ENCODE measurements at regions not wholly inside any gene's neighbourhood (a gene's known extent, or its start where the extent isn't known, plus 50 kb on each side); places are given as distances from the start of the nearest gene placed in this dataset.

GRCh38 chr1:87791931-87792740, 463.5 kb downstream of the LMO4 start:
- DNase-seq = no peak

- no peak for DNase-seq
These were observed 466.3 kb downstream of the LMO4 start for GRCh38 chr1:87794788-87795614.

DNA sequence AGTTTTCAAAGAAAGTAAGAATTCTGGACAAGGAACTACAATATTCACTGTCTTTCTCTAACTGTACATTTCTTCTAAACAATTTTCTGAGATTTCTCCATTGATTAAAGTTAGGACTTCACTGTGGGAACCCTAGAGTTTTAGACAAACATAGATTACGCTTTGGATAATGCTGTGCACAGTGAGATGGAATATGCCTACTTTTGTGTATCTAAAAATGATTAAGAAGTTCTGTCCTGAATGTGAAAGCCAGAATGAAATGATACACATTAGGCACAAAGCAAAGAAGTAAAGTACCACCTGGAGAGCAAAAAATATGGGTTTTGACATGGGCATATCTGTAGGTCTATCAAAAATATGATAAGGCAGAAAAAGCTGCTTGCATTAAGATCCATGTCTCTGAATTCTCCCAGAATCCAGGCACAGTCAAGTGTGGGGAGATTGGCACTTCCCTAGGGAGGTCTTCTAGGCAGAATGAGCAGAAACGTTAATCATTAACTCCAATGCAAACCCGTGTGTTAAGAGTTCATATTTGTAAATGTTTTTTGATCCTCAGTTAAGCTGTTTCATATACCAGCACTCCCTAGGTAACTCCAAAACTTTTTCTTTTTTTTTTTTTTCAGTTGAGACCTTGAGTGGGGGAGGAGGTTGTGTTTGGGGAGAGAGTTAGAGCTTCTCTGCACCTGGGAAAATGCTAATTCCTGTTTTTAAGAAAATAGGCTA, 467.1 kb downstream of the LMO4 start:
- no peak for DNase-seq

DNA sequence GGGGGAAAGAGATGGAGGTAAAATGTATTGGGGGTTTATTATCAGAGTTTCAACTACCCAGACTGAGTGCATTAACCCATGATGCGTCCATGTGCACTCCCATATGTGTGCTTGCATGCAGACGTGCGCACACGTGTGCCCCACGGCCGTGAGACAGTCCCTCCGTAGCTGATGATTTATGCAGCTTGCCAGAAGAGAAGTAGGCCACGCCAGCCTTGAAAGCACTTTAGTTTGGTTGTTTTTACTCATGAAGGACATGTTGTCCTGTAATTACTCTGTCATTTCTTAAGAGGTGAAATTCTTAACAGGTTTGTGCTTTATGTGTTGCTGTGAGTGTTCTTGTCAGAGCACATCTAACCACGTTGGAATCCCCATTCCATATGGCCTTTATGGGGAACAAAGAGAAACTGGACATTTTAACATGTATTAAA, 467.8 kb downstream of the LMO4 start:
- no peak for DNase-seq

GRCh38 chr1:87799451-87799850, 470.8 kb downstream of the LMO4 start:
- DNase-seq = no peak

- no peak for DNase-seq
These were observed 471.3 kb downstream of the LMO4 start for GRCh38 chr1:87800006-87800405.

DNA sequence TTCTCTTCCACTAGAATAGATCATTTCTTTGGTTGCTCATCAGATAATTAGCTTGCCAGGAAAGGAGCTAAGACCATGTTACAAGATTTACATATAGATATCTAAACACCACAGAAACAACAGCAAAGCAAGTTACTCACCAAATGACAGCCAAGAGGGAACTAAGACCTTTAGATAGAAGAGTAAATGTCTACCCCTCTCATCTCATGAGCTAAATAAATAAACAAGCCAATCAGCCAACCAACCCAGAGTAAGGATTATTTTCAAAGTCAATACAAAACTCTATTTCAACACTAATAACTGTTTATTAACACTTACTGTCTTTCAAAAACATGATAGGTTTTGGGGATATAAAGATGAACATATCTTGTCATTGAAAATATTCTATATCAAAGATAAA, 474.7 kb downstream of the LMO4 start:
- DNase-seq = no peak

GRCh38 chr1:87804128-87804527, 475.4 kb downstream of the LMO4 start:
- no peak for DNase-seq

DNA sequence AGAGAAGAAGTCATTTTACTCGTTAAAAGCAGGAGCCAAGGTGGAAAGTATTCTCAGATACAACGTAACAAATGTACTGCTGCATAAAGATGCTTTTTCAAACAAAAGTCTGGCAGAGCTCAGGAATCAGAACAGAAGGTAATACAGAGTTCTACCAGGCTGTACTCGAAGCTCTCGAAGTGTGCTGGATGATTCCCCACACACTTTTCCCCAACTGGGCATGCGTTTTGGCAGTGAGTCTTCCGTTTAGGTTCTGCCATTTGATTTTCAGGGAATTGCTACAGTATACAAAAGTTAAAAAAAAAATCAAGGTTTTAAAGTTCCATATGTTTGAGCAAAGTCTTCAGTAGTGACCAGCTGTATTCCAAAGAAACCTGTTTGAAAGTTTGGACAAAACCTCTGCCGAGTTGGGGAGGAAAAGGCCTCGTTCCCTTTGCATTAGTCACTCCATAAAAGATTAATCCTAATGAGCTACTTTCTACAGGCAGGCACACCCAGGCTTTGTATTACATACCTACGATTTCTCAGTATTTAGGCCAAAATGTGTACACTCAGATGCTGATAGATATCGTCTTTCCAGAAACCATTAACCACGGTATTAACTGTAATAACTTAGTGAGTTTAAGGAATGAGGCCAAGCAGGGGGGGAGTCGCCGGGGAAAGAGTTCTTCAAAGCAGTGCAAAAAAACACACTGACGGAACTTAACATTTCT, 477.1 kb downstream of the LMO4 start:
- no peak for DNase-seq

- no peak for DNase-seq
These were observed 477.9 kb downstream of the LMO4 start for GRCh38 chr1:87806379-87807094.

- no peak for DNase-seq
These were observed 481.5 kb downstream of the LMO4 start for GRCh38 chr1:87810166-87810565.

DNA sequence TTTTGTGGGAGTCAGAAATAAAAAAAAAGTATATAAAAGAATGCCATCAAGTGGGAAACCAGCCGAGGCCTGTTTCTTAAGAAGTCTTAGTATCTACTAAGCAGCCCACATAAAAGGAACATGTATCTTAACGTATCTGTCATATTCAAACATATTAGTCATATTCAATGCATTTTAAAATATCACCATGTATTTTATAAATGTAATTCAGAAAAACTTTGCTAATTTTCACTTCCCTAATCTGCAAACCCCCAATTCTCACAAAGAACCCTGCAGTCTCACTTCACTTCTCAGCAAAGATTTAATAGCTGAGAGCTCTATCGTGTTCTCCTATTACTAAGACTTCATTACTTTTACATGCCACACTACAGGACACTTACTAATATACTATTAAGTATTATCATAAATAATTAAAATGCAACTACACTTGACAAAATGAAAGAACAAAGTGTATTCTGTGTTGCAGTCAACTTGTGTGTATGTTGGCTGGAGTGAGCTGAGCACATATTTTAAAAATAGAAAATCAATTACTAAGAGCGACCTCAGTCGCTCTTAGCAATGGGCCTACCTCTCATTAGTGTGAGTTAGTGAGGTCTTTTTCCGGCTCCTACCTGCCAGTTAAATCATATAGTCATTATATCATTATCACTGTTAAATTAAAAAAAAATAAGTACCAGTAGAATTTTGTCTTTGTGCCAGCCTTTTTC, 484.3 kb downstream of the LMO4 start:
- no peak for DNase-seq

GRCh38 chr1:87814573-87814972, 485.9 kb downstream of the LMO4 start:
- no peak for DNase-seq

GRCh38 chr1:87816646-87817045, 488.0 kb downstream of the LMO4 start:
- no peak for DNase-seq

GRCh38 chr1:87820668-87821334, 492.1 kb downstream of the LMO4 start:
- DNase-seq = no peak

- DNase-seq = no peak
These were observed 492.6 kb downstream of the LMO4 start for GRCh38 chr1:87821335-87821697.

GRCh38 chr1:87826681-87827251, 498.1 kb downstream of the LMO4 start:
- no peak for DNase-seq

DNA sequence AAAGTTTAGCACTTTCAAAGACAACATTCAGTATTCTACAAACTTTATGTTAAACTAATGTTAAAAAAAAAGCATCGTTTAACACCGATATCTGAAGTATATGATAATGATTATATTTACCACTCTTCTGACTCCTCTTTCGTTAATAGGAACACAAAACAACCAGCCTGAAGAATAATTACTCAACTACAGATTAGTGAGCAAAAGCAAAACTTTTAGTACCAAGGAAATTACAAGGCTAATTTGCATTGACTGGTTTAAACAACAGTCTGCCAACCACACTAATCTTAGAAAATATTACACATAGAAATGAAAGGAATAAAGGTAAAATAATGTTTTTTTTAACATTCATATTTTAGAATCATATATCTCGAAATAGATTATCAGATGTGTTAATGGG, 500.7 kb downstream of the LMO4 start:
- DNase-seq = no peak

DNA sequence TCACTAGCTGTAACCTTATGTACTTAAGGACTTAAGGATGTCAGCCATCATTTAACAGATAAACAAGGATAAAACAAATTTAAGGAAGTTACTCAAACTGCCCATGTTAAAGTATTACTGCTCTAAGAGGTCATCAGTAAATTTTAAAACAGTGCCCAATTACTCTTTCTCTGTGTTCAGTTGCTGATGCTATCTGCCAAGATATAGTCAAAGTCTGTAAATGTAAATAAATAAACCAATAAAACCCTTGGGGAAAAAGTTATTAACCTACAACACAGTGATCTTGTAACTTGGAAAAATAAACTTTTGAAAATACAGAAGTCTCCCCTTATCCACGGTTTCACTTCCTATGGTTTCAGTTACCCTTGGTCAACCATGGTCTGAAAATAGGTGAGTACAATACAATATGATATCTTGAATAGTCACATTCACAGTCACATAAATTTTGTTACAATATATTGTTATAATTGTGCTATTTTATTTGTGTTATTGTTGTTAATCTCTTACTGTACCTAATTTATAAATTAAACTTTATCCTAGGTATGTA, 501.8 kb downstream of the LMO4 start:
- no peak for DNase-seq

DNA sequence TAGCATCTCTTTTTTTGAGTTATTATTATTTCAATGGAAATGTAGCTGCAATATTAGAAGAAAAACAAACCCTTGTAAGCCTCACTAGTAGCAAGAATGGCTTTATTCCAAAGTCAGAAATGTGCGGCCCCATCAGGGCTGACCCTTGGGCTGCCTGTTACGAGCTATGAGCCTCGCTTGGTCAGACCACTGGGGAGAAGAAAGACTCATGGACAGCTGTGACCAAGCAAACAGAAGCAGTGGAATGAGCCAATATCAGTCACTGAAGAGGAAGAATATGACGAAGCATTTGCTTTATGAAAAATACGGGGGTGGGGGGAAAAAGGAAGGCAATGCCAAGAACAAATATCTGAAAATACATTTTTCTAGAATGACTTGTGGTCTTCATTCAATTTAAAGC, 504.5 kb downstream of the LMO4 start:
- no peak for DNase-seq
